Keratinocyte (primary cell): ENCODE measurements at regions not wholly inside any gene's neighbourhood (a gene's known extent, or its start where the extent isn't known, plus 50 kb on each side); places are given as distances from the start of the nearest gene placed in this dataset.

Source experiments
- DNase-seq: peaks from one replicate; pipeline ENCODE4 v3.0.0-alpha.2; 2011; ENCODE audit warnings: low read depth, missing footprints, low spot score
- FAIRE-seq: peaks from 2 replicates; lab custom pipeline; 2011; peaks lifted over from hg19 to GRCh38; lab: Jason Lieb, UNC
- H2AFZ ChIP-seq: 2 replicates; pipeline ENCODE4 v1.6.0; 2012; ENCODE audit warnings: low read length, control low read depth, inconsistent platforms; ENCODE audit not compliant: control insufficient read depth
- H3K27ac ChIP-seq: 2 replicates; pipeline ENCODE4 v1.5.1; 2011; ENCODE audit warnings: low read length; ENCODE audit not compliant: control insufficient read depth, insufficient read depth
- H3K27me3 ChIP-seq: 3 replicates; pipeline ENCODE4 v1.6.0; 2011; ENCODE audit warnings: low read length; ENCODE audit not compliant: control insufficient read depth, insufficient read depth; ENCODE audit errors: extremely low read depth
- H3K36me3 ChIP-seq, 2 experiments: 2 replicates in 1 of 2; 3 replicates in 1 of 2; pipeline ENCODE4 v1.5.1; 2011; ENCODE audit warnings: low read length in 2 of 2, mild to moderate bottlenecking in 1 of 2; ENCODE audit not compliant: control insufficient read depth in 2 of 2, insufficient read depth in 2 of 2; ENCODE audit errors: extremely low read depth in 1 of 2
- H3K4me1 ChIP-seq: 3 replicates; pipeline ENCODE4 v1.5.1; 2011; ENCODE audit warnings: low read length; ENCODE audit not compliant: control insufficient read depth, insufficient read depth; ENCODE audit errors: extremely low read depth
- H3K4me2 ChIP-seq: 3 replicates; pipeline ENCODE4 v1.6.0; 2011; ENCODE audit warnings: low read depth, low read length; ENCODE audit not compliant: control insufficient read depth, insufficient read depth; ENCODE audit errors: extremely low read depth
- H3K4me3 ChIP-seq, 3 experiments: fragments of 200-600 bp in 1 of 3; sonication (generic) in 1 of 3; 2 replicates in 2 of 3; 3 replicates in 1 of 3; pipeline ENCODE4 v1.5.1; 2011 to 2016; ENCODE audit warnings: low read length in 3 of 3, mild to moderate bottlenecking in 3 of 3, control low read depth in 2 of 3, inconsistent platforms in 1 of 3, low read depth in 1 of 3, mixed read lengths in 1 of 3, mixed run types in 1 of 3, moderate library complexity in 1 of 3; ENCODE audit not compliant: control insufficient read depth in 2 of 3, insufficient read depth in 2 of 3; ENCODE audit errors: extremely low read depth in 1 of 3
- H3K79me2 ChIP-seq: 2 replicates; pipeline ENCODE4 v1.6.0; 2012; ENCODE audit warnings: low read length; ENCODE audit not compliant: control insufficient read depth, insufficient read depth
- H3K9ac ChIP-seq: 3 replicates; pipeline ENCODE4 v1.6.0; 2011; ENCODE audit warnings: low read length; ENCODE audit not compliant: control insufficient read depth, insufficient read depth; ENCODE audit errors: extremely low read depth
- H3K9me1 ChIP-seq: 3 replicates; pipeline ENCODE4 v1.6.0; 2011; ENCODE audit warnings: low read length; ENCODE audit not compliant: control insufficient read depth, insufficient read depth; ENCODE audit errors: extremely low read depth
- H3K9me3 ChIP-seq: 2 replicates; pipeline ENCODE4 v1.5.1; 2012; ENCODE audit warnings: low read depth, low read length; ENCODE audit not compliant: control insufficient read depth
- H4K20me1 ChIP-seq: 3 replicates; pipeline ENCODE4 v1.6.0; 2011; ENCODE audit warnings: low read length; ENCODE audit not compliant: control insufficient read depth, insufficient read depth; ENCODE audit errors: extremely low read depth
- CTCF ChIP-seq, 3 experiments: IDR thresholded peaks in 1 of 3; conservative IDR thresholded peaks in 1 of 3; optimal IDR thresholded peaks in 1 of 3; 2 replicates in 2 of 3; 3 replicates in 1 of 3; pipeline versions ENCODE3 to v1.5.1; 2011; ENCODE audit warnings: low read length in 3 of 3, mild to moderate bottlenecking in 3 of 3, moderate library complexity in 2 of 3, control low read depth in 1 of 3, inconsistent platforms in 1 of 3; ENCODE audit not compliant: insufficient read depth in 2 of 3; ENCODE audit errors: extremely low read depth in 1 of 3
- EZH2 ChIP-seq: IDR thresholded peaks from one replicate; pipeline ENCODE4 v1.6.1; 2012; ENCODE audit warnings: inconsistent platforms, mild to moderate bottlenecking, low read length, moderate library complexity
- dilution Hi-C: fragments of 300-500 bp; cut with MboI; formaldehyde crosslinking; loops from one replicate; pipeline ENCODE4 v1.7.0; 2020; ENCODE audit warnings: low sequenced_read_pairs; ENCODE audit not compliant: extremely low pct_ligation_motif_present

GRCh38 chr14:94695231-94695630, 74.7 kb downstream of the GSC start:
- Histone ChIP-seq H3K9me1 (no peaks in the 10 kb centered on the region), H3K79me2 (no peaks in the 10 kb centered on the region), H3K9me3 (no peaks in the 10 kb centered on the region), H2AFZ (no peak overlapping the region), H3K9ac (no peak overlapping the region), H3K36me3 (no peaks in the 10 kb centered on the region), H3K4me1 (no peaks in the 10 kb centered on the region), H3K27me3 (no peaks in the 10 kb centered on the region), H3K4me2 (no peak overlapping the region), H4K20me1 (no peaks in the 10 kb centered on the region), H3K4me3 (no peak overlapping the region), H3K27ac (no peak overlapping the region)
- DNase-seq: no peak
- dilution Hi-C loops: no loop called here
- TF ChIP-seq EZH2 (no peak), CTCF (optimal IDR thresholded peaks at IDR 0.05 in 1 of 3, IDR thresholded peaks at IDR 0.05 in 1 of 3, conservative IDR thresholded peaks at IDR 0.05 in 1 of 3; ENCODE audit: extremely low read depth in 1 of 3, insufficient read depth in 2 of 3, low read length in 3 of 3) (no peak)
- FAIRE-seq: no peak

DNA sequence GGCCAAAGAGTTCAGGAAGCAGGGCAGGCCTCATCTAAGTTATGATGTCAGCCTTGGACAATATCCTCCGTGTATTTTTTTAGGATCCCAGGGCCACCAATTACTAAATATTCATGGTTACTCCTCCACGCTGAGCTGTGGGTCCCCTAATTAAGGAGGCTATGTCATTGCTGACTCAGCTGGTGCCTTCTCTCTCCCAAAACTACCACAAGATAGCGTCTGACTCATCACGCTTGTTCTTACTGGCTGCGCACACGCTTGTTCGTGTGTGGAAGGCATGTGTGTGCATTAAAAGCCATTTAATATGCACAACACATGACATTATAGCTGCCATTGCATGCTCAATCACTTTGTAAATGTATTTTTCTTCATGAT, 78.3 kb downstream of the GSC start:
- H3K4me3 ChIP-seq: no peak overlapping the region
- DNase-seq (no peak), FAIRE-seq (no peak)
- no peak overlapping the region for H3K27ac ChIP-seq
- no peaks in the 10 kb centered on the region for H3K27me3 ChIP-seq
- H4K20me1 ChIP-seq: no peaks in the 10 kb centered on the region
- no peaks in the 10 kb centered on the region for H3K9me3 ChIP-seq
- H2AFZ ChIP-seq: no peak overlapping the region
- no peaks in the 10 kb centered on the region for H3K4me1 ChIP-seq
- H3K4me2 ChIP-seq: no peak overlapping the region
- TF ChIP-seq EZH2 (no peak), CTCF (optimal IDR thresholded peaks at IDR 0.05 in 1 of 3, IDR thresholded peaks at IDR 0.05 in 1 of 3, conservative IDR thresholded peaks at IDR 0.05 in 1 of 3; ENCODE audit: extremely low read depth in 1 of 3, insufficient read depth in 2 of 3, low read length in 3 of 3) (no peak)
- dilution Hi-C loops: no loop called here
- H3K9me1 ChIP-seq: no peaks in the 10 kb centered on the region
- H3K9ac ChIP-seq: no peak overlapping the region
- H3K36me3 ChIP-seq: no peaks in the 10 kb centered on the region
- H3K79me2 ChIP-seq: no peaks in the 10 kb centered on the region
